ENCODE measurements at regions not wholly inside any gene's neighbourhood (a gene's known extent, or its start where the extent isn't known, plus 50 kb on each side); places are given as distances from the start of the nearest gene placed in this dataset.

- Histone ChIP-seq H3K18ac (ENCODE audit: insufficient read length, low read depth, low read length) (no peak overlapping the region), H3K27ac (ENCODE audit: insufficient read length, low read depth, low read length) (no peak overlapping the region), H3K79me2 (ENCODE audit: insufficient read depth, low read length) (no peaks in the 10 kb centered on the region), H3K9ac (ENCODE audit: extremely low read depth, insufficient read length, low read length) (no peak overlapping the region), H3K27me3 (ENCODE audit: insufficient read depth, low read length) (no peaks in the 10 kb centered on the region), H4K5ac (ENCODE audit: insufficient read length, low read depth, low read length) (no peak overlapping the region), H3K9me3 (ENCODE audit: control insufficient read depth, low read depth, low read length) (no peaks in the 10 kb centered on the region), H2BK15ac (ENCODE audit: low read depth, low read length) (no peak overlapping the region), H3K79me1 (ENCODE audit: insufficient read depth, low read depth, low read length, poor library complexity, severe bottlenecking) (no peaks in the 10 kb centered on the region), H3K4me2 (ENCODE audit: insufficient read depth, insufficient read length, low read length) (no peak overlapping the region), H3K23me2 (ENCODE audit: insufficient read length, low read depth, low read length, poor library complexity, severe bottlenecking) (no peaks in the 10 kb centered on the region), H2AK5ac (ENCODE audit: insufficient read length, low read length) (no peak overlapping the region), H2AFZ (ENCODE audit: low read length) (no peak overlapping the region), H4K91ac (ENCODE audit: insufficient read length, low read depth, low read length) (no peak overlapping the region), H3K14ac (ENCODE audit: insufficient read depth, low read length) (no peak overlapping the region), H2BK20ac (ENCODE audit: low read depth, low read length, poor library complexity, severe bottlenecking) (no peak overlapping the region), H4K20me1 (ENCODE audit: control insufficient read depth, insufficient read depth, insufficient read length) (no peaks in the 10 kb centered on the region), H2BK12ac (ENCODE audit: insufficient read length, low read depth, low read length) (no peak overlapping the region), H4K8ac (replicated peaks; ENCODE audit: insufficient read length, low read depth, low read length) (no peak overlapping the region), H3T11ph (ENCODE audit: low read length) (no peak overlapping the region), H2BK120ac (ENCODE audit: low read depth, low read length, poor library complexity, severe bottlenecking) (no peak overlapping the region), H2BK5ac (ENCODE audit: insufficient read length, low read length) (no peak overlapping the region), H3K4me1 (ENCODE audit: insufficient read depth, low read length) (no peaks in the 10 kb centered on the region), H3K56ac (ENCODE audit: insufficient read length, low read depth, low read length) (no peak overlapping the region), H3K4ac (ENCODE audit: low read depth, low read length) (no peak overlapping the region), H3K23ac (ENCODE audit: insufficient read length, low read depth, low read length) (no peak overlapping the region)
- Mint-ChIP-seq H3K36me3 (ENCODE audit: insufficient read depth in 1 of 3, low read depth in 3 of 3) (no peaks in the 10 kb centered on the region), H3K4me3 (no peak overlapping the region), H3K4me1 (no peaks in the 10 kb centered on the region), H3K27me3 (ENCODE audit: low read depth) (peaks cover 1% of the 10 kb centered on the region; the same call in 1 of the 2 replicates), H3K27ac (no peak overlapping the region), H3K9me3 (peaks cover 0 to 2% of the 10 kb centered on the region in 2 experiments; a peak in 1 of 5 replicates)
- no peak for DNase-seq
- no peak for TF ChIP-seq CTCF (conservative IDR thresholded peaks at IDR 0.05)
- no CpG with 5 or more reads among the region's 2 CpGs for WGBS (ENCODE audit: extremely low coverage, insufficient read length, low lambda C conversion rate)
These were observed 199.6 kb downstream of the VEGFC start for GRCh38 chr4:176592976-176593670.
